GM18498 (cell line): ENCODE measurements at regions not wholly inside any gene's neighbourhood (a gene's known extent, or its start where the extent isn't known, plus 50 kb on each side); places are given as distances from the start of the nearest gene placed in this dataset.

Source experiments
- ATAC-seq: cut with Tn5 transposase; IDR thresholded peaks from one replicate; pipeline ENCODE4 v1.9.1; 2021; ENCODE audit warnings: mild to moderate bottlenecking, moderate library complexity; ENCODE audit not compliant: unreplicated experiment

DNA sequence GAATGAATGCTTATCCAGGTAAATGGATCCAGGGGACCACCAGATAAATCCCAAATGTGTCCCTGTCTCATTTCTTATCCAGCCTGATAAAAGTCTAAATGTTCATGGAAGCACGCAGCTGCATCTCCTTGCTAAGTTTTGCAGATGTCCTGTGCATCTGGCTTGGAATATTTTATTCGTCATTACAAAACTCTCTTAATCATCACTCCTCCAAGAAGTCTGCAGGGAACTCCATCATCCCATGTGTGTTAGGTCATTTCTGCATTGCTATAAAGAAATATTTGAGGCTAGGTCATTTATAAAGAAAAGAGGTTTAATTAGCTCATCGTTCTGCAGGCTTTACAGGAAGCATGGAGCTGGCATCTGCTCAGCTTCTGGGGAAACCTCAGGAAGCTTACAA is 297.2 kb downstream of the HS3ST1 start:
- ATAC-seq: no peak

DNA sequence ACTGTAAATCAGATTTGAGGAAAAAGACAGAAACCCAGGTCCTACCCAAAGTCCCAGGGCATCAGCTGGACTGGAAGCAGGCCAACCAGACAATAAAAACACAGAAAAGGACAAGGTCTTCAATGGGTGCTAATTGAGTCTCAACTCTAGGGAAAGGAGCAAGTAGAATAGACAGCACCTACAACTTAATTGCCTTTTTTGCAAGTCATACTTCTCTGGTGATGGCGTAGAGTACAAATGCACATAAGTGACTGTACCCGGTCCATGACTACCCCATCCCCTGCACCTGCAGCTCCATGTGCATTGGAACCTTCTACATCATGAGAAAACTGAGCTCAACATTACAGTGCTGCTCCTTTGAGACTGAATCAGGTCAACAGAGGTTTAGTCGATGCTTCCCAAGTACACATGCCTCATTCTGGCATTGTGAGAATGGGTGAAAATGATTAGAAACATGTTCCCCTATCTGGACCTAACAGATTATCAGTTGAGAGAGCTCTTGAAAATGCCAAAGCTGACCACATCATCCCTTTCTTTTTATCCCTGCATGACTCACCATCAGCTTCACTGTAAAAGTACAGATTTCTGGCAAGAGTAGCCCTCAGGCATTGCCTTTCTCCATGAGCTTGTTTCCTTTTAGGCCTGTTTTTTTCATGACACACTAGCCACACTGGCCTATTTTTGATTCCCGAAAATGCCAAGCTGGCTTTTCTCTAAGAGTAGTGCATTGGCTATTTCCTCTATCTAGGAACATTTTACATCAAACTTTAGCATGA is 298.3 kb downstream of the HS3ST1 start:
- no peak for ATAC-seq

- no peak for ATAC-seq
Observed at GRCh38 chr4:11120435-11120834, 308.3 kb downstream of the HS3ST1 start.

DNA sequence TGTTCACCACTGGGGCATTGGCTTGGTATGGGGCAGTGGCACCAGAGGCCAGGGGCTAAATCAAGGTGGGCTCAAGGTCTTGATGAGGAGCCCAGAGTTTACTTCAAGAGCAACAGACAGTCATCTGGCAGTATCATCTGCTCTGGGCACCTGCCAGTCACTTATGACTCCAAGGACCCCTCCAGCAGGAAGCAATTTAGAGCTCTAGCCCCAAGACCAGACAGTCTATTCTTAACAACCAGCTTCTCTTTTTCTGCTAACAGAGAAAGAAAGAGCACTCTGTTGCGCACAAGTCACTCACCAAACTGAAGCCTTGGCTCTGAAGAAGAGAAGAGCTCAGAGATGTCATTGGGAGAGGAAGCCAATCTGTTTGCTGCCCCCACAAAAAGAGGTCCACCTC is 309.2 kb downstream of the HS3ST1 start:
- ATAC-seq: no peak

- no peak for ATAC-seq
Observed at GRCh38 chr4:11118513-11118912, 310.2 kb downstream of the HS3ST1 start.

GRCh38 chr4:11116940-11117339 is 311.8 kb downstream of the HS3ST1 start:
- ATAC-seq: no peak

- ATAC-seq: no peak
Observed at GRCh38 chr4:11111876-11112275, 316.8 kb downstream of the HS3ST1 start.

GRCh38 chr4:11111370-11111769 is 317.3 kb downstream of the HS3ST1 start:
- no peak for ATAC-seq

DNA sequence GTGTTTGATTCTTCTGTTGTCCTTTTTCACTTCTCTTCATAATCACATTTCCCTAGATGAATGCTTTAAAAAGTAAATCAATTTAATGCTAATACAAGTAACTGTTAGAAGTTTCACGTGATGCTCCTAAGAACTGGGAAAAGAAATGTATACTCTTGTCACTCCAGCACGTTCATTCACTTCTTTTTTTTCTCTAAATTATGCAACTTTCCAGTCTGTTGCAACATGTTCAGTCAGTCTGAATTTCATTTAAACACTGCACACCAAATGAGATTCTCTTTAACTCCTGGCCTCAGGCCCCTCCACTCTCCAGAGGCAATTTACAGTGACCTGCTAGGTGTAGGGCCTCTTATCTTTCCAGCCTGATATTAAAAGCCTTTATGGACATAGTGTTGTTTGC is 321.9 kb downstream of the HS3ST1 start:
- ATAC-seq: no peak

- ATAC-seq: no peak
Observed at GRCh38 chr4:11106190-11106589, 322.5 kb downstream of the HS3ST1 start.

- no peak for ATAC-seq
Observed at GRCh38 chr4:11105715-11106114, 323.0 kb downstream of the HS3ST1 start.

DNA sequence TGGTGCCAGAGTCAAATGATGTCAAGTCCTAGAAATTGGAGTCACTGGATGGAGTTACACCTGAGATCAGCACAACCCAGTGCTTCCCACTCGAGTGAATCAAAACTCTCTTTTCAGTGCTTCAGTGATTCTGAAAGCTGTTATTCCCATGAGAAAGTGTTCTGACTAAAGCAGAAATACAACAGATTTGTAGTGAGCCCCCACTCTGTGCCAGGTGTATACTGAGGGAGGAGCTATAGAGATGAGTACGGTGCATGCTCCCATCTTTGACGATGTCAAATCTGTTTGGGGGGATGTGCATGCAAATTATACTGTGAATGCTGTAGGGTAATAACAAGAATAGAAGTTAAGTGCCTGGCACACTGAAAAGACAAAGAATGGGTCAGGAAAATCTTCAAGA is 330.2 kb downstream of the HS3ST1 start:
- peak; percentile 33 for ATAC-seq

GRCh38 chr4:11097725-11098124 is 331.0 kb downstream of the HS3ST1 start:
- no peak for ATAC-seq

- no peak for ATAC-seq
Observed at GRCh38 chr4:11081006-11081405, 347.7 kb downstream of the HS3ST1 start.

- ATAC-seq: no peak
Observed at GRCh38 chr4:11079171-11079570, 349.5 kb downstream of the HS3ST1 start.

DNA sequence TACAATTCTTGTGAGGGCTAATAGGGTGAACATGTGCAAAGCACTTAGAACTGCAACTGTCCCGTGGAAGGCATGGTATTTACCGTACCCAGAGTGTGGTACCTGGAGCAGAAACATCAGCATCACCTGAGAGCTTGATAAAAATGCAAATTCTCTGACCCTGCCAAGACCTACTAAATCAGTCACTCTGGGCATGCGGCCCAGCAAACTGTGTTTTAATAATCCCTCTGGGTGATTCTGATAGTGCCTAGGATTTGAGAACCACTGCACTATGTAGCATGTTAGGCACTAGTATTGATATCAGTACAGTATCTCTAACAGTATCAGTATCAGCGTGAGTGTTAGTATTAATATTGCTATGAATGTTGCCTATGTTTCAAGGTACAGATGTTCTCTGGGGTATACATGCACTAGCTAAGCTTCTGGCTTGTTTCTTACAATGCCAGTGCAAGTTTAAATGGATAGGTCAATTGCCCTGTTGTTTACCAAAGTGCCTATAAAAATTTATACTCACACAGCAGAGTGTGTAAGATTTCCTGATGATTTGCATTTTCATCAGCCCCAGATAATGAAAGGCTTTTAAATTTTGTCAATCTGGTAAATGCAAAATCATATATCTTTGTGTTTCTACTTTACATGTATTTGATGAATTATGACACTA is 354.0 kb downstream of the HS3ST1 start:
- no peak for ATAC-seq

DNA sequence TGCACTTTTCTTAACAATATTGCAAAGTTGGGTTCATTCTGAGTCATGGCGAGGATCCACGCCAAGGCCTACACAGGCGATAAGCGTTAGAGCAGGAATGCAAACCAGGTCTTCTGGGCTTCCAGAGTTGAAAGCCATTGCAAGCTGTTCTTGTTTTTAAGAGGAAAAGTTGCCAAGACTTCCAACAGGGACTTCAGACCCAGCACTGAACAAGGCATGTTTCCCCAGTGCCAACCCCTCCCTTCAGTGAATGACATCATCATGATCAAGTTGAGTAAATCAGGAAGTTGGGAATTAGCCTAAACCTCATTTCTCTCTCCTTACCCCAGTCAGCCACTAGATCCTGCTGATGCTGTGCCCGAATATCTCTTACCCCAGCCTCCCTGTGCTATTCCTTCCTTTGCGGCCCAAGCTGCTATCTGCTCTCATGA is 355.1 kb downstream of the HS3ST1 start:
- ATAC-seq: no peak

GRCh38 chr4:11072999-11073398 is 355.7 kb downstream of the HS3ST1 start:
- ATAC-seq: no peak

DNA sequence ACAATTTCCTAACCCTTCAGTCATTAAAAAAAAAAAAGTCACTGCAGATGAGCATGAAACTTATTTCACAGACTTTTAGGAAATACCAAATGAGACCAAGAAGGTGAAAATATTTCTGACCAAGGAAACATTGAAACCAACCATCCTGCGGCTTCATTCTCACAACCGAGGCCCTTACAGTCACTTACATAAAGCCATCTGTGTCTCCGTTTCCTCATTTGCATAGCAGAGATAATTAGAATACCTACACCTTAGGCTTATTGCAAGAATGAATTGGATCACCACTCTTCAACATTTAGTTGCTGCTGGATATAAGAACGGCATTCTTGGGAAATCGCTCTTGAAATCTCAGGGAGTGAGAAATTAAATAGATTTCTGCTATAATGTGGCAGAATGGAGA is 356.2 kb downstream of the HS3ST1 start:
- no peak for ATAC-seq

GRCh38 chr4:11070813-11071212 is 357.9 kb downstream of the HS3ST1 start:
- no peak for ATAC-seq

DNA sequence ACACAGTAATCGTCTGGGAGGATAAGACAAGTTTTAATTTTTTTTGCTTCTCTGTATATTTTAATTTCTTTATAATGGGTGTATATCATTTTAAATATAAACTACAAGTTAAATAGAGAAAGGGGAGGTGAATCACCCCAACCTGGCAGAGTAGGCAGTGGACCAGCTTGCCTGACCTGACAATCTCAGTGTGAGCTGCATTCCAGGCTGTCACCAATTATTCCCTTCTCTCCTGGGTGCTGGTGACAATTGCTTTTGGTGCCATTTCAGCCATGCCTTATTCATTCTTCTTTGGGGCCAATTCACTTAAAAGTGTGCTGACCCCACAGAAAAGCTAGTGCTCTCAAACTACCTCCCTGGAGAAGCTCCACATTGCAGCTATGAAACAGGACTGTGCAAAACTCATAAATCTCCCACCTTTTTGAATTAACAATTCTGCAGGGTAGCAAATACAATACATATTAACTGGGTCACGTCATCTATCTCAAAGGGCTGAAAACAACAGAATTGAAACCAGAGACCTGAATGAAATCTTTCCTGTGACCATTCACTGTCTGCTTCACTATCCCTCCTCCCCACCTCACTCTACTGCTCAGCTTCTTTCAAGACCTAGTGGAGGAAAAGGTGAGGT is 359.0 kb downstream of the HS3ST1 start:
- ATAC-seq: no peak

GRCh38 chr4:11069083-11069482 is 359.6 kb downstream of the HS3ST1 start:
- ATAC-seq: no peak
